Astrocyte (in vitro differentiated cells and primary cell): ENCODE measurements at regions not wholly inside any gene's neighbourhood (a gene's known extent, or its start where the extent isn't known, plus 50 kb on each side); places are given as distances from the start of the nearest gene placed in this dataset.

Experiments
- CTCF ChIP-seq: IDR thresholded peaks from 2 replicates; pipeline ENCODE4 v1.5.1; 2011; ENCODE audit warnings: low read depth, mild to moderate bottlenecking, inconsistent platforms, low read length, moderate library complexity; ENCODE audit not compliant: insufficient read depth
- EZH2 ChIP-seq: IDR thresholded peaks from 2 replicates; pipeline ENCODE4 v1.6.1; 2012; ENCODE audit warnings: mild to moderate bottlenecking, low read length, inconsistent platforms; ENCODE audit not compliant: insufficient read depth

- TF ChIP-seq CTCF (no peak), EZH2 (no peak)
Observed at GRCh38 chr1:229161740-229162139, 109.2 kb upstream of the RAB4A start.
